ENCODE measurements at regions not wholly inside any gene's neighbourhood (a gene's known extent, or its start where the extent isn't known, plus 50 kb on each side); places are given as distances from the start of the nearest gene placed in this dataset.
"Not testable (repeated sequence)": the region's sequence is repeated elsewhere in the genome, so short reads cannot be mapped to it uniquely, and the experiment has no call there.

DNA sequence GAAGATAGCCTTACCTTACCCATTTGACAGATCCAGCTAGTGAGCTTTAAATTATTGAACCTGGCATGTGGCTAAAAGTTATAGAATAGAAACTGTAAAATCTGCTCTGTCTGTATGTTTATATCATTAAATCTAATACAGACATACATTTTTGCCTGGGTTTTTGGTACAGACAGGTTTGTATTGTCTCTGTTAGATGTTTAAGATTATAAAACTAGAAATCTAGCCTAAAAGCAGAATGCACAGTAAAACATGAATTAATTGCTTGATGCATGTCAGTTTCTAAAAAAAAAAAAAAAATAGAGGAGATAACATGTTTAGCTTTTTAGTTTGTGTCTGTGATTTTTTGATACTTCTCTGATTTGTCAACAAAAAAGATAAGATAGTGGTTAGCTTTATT is 477.6 kb upstream of the LRRC7 start:
- Mint-ChIP-seq H3K9me3 (ENCODE audit: unreplicated experiment) (no peaks in the 10 kb centered on the region), H3K4me1 (ENCODE audit: low read depth, unreplicated experiment) (no peaks in the 10 kb centered on the region), H3K4me3 (ENCODE audit: unreplicated experiment) (no peak overlapping the region), H3K27me3 (ENCODE audit: insufficient read depth, unreplicated experiment) (no peaks in the 10 kb centered on the region), H3K36me3 (ENCODE audit: insufficient read depth, unreplicated experiment) (no peaks in the 10 kb centered on the region), H3K27ac (ENCODE audit: unreplicated experiment) (no peak overlapping the region)
- intact Hi-C loops (cut with micrococcal nuclease; ENCODE audit: unreplicated experiment) = no loop called here
- POLR2A ChIA-PET = no interaction called here
- Histone ChIP-seq H3K4me1 (no peaks in the 10 kb centered on the region), H3K27me3 (replicated peaks; ENCODE audit: control insufficient read depth, insufficient read depth, low read length) (no peaks in the 10 kb centered on the region), H3K9me3 (no peaks in the 10 kb centered on the region), H3K4me3 (ENCODE audit: low read depth, low read length) (no peak overlapping the region), H3K36me3 (ENCODE audit: control insufficient read depth, insufficient read depth, low read length) (no peaks in the 10 kb centered on the region)
- BruUV-seq (replicated peaks) = no TSS peak
- TF ChIP-seq CTCF (IDR thresholded peaks at IDR 0.05; ENCODE audit: insufficient read depth in 1 of 2, low read depth in 1 of 2, low read length in 1 of 2, severe bottlenecking in 1 of 2, unreplicated experiment in 1 of 2) = no peak
- no peak for DNase-seq
- CTCF ChIA-PET = no interaction called here

DNA sequence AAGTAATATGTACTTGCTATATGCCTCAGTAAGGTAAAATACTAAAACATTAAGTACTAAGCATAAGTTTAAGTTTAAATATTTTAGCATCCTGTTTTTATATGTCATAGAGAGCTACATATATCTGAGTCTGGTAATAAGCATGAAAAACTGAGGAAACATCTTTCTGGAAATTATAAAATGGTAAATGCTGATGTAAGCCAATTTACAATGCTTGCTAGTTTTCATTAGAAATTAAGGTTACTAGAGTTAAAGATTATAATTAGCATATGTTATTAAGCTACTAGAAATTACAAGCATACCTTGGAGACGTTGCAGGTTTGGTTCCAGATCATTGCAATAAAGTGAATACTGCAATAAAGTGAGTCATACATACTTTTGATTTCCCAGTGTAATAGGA is 477.0 kb upstream of the LRRC7 start:
- no peak for TF ChIP-seq CTCF (IDR thresholded peaks at IDR 0.05; ENCODE audit: insufficient read depth in 1 of 2, low read depth in 1 of 2, low read length in 1 of 2, severe bottlenecking in 1 of 2, unreplicated experiment in 1 of 2)
- Mint-ChIP-seq H3K9me3 (ENCODE audit: unreplicated experiment) (no peaks in the 10 kb centered on the region), H3K27me3 (ENCODE audit: insufficient read depth, unreplicated experiment) (no peaks in the 10 kb centered on the region), H3K4me3 (ENCODE audit: unreplicated experiment) (no peak overlapping the region), H3K27ac (ENCODE audit: unreplicated experiment) (no peak overlapping the region), H3K4me1 (ENCODE audit: low read depth, unreplicated experiment) (no peaks in the 10 kb centered on the region), H3K36me3 (ENCODE audit: insufficient read depth, unreplicated experiment) (no peaks in the 10 kb centered on the region)
- ChIA-PET CTCF (no interaction called here), POLR2A (no interaction called here)
- Histone ChIP-seq H3K27me3 (replicated peaks; ENCODE audit: control insufficient read depth, insufficient read depth, low read length) (no peaks in the 10 kb centered on the region), H3K4me3 (ENCODE audit: low read depth, low read length) (no peak overlapping the region), H3K4me1 (no peaks in the 10 kb centered on the region), H3K9me3 (no peaks in the 10 kb centered on the region), H3K36me3 (ENCODE audit: control insufficient read depth, insufficient read depth, low read length) (no peaks in the 10 kb centered on the region)
- intact Hi-C loops (cut with micrococcal nuclease; ENCODE audit: unreplicated experiment) = no loop called here
- no peak for DNase-seq
- no TSS peak for BruUV-seq (replicated peaks)

DNA sequence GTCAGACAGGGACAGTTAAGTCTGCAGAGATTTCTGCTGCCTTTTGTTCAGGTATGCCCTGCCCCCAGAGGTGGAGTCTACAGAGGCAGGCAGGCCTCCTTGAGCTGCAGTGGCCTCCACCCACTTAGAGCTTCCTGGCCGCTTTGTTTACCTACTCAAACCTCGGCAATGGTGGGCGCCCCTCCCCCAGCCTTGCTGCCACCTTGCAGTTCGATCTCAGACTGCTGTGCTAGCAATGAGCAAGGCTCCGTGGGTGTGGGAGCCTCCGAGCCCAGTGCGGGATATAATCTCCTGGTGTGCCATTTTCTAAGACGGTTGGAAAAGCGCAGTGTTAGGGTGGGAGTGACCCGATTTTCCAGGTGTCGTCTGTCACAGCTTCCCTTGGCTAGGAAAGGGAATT is 465.7 kb upstream of the LRRC7 start:
- H3K4me3 ChIP-seq (ENCODE audit: low read depth, low read length); H3K36me3 ChIP-seq (ENCODE audit: control insufficient read depth, insufficient read depth, low read length); POLR2A ChIA-PET; H3K27me3 Mint-ChIP-seq (ENCODE audit: insufficient read depth, unreplicated experiment); H3K27me3 ChIP-seq (replicated peaks; ENCODE audit: control insufficient read depth, insufficient read depth, low read length); H3K4me1 Mint-ChIP-seq (ENCODE audit: low read depth, unreplicated experiment); H3K4me3 Mint-ChIP-seq (ENCODE audit: unreplicated experiment); CTCF ChIA-PET; H3K27ac Mint-ChIP-seq (ENCODE audit: unreplicated experiment); H3K36me3 Mint-ChIP-seq (ENCODE audit: insufficient read depth, unreplicated experiment); H3K9me3 ChIP-seq; BruUV-seq (replicated peaks); H3K4me1 ChIP-seq; intact Hi-C loops (cut with micrococcal nuclease; ENCODE audit: unreplicated experiment); DNase-seq: not testable (repeated sequence)
- peaks cover 18% of the 10 kb centered on the region for H3K9me3 Mint-ChIP-seq (ENCODE audit: unreplicated experiment)

- BruUV-seq (replicated peaks) = no TSS peak
- H3K4me1 Mint-ChIP-seq (ENCODE audit: low read depth, unreplicated experiment) = no peaks in the 10 kb centered on the region
- Histone ChIP-seq H3K36me3 (ENCODE audit: control insufficient read depth, insufficient read depth, low read length) (no peaks in the 10 kb centered on the region), H3K4me3 (ENCODE audit: low read depth, low read length) (no peak overlapping the region), H3K27me3 (replicated peaks; ENCODE audit: control insufficient read depth, insufficient read depth, low read length) (no peaks in the 10 kb centered on the region), H3K4me1 (no peaks in the 10 kb centered on the region), H3K9me3 (no peaks in the 10 kb centered on the region)
- no peak overlapping the region for H3K27ac Mint-ChIP-seq (ENCODE audit: unreplicated experiment)
- peaks cover 18% of the 10 kb centered on the region for H3K9me3 Mint-ChIP-seq (ENCODE audit: unreplicated experiment)
- intact Hi-C loops (cut with micrococcal nuclease; ENCODE audit: unreplicated experiment) = no loop called here
- no peak for TF ChIP-seq CTCF (IDR thresholded peaks at IDR 0.05; ENCODE audit: insufficient read depth in 1 of 2, low read depth in 1 of 2, low read length in 1 of 2, severe bottlenecking in 1 of 2, unreplicated experiment in 1 of 2)
- DNase-seq = no peak
- POLR2A ChIA-PET = no interaction called here
- H3K27me3 Mint-ChIP-seq (ENCODE audit: insufficient read depth, unreplicated experiment) = peaks cover 3% of the 10 kb centered on the region
- H3K4me3 Mint-ChIP-seq (ENCODE audit: unreplicated experiment) = no peak overlapping the region
- CTCF ChIA-PET = no interaction called here
- H3K36me3 Mint-ChIP-seq (ENCODE audit: insufficient read depth, unreplicated experiment) = no peaks in the 10 kb centered on the region
Measured at GRCh38 chr1:69103213-69103612, 464.5 kb upstream of the LRRC7 start.
